HG03103 (cell line): ENCODE measurements at regions not wholly inside any gene's neighbourhood (a gene's known extent, or its start where the extent isn't known, plus 50 kb on each side); places are given as distances from the start of the nearest gene placed in this dataset.
"Not testable (repeated sequence)": the region's sequence is repeated elsewhere in the genome, so short reads cannot be mapped to it uniquely, and the experiment has no call there.

Source experiments
- ATAC-seq: cut with Tn5 transposase; IDR thresholded peaks from one replicate; pipeline ENCODE4 v1.9.1; 2021; ENCODE audit warnings: low read depth; ENCODE audit not compliant: unreplicated experiment

DNA sequence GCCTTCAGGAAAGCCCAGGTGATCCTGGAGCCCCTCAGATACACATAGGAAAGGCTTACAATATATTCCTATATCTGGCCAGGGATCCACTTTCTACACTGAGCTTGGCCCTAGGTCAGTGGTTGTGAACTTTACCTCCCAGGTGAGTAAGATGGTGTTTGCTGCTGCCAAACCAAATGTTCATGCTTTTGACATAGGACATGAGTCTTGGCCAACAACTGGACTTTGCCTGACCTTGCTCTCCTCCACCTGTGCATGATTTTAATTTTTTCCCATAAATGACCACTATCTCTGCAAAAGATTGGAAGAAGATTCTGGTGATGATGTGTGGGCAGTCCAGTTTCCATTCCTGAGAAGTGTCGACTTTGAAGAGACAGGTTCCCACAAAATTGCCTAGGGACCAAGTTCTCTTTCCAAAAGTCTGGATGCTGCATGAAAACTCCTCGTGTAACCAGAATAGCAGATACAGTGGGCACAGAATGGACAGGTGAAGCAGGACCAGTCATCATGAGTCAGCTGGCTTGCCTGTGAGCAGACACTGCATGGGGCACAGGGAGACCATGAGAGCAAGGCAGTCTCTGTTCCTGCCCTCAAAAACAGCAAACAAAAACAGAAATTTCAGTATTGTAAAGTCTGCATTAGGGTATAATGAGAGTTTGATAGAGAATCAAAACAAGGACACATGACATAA, 226.4 kb upstream of the MON1B start:
- no peak for ATAC-seq

DNA sequence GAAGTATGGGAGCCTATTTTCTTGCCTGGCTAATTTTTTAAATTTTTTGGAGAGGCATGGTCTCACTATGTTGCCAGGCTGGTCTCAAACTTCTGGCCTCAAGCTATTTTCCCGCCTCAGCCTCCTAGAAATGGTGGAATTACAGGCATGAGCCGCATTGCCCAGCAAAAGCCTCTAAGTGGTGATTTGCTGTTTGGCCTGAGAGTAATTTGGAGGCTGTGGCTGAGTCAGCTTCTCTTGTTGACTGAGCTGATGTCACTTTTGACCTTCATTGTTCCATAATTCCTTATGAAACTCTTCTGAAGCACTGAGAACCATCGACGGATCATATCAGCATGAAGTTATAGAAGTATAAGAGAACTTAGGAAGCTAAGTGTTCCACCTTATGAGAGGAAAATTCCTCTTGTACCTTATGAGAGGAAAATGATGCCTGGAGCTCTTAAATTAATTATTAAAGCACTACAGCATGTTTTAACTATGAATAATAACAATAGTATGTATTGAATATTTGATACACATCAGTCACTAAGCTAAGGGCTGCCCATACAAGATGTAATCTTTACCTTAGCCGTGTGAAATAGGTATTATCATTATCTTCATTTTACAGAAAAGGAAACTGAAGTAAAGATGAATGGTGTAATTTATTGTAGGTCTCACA, 220.8 kb upstream of the MON1B start:
- no peak for ATAC-seq

DNA sequence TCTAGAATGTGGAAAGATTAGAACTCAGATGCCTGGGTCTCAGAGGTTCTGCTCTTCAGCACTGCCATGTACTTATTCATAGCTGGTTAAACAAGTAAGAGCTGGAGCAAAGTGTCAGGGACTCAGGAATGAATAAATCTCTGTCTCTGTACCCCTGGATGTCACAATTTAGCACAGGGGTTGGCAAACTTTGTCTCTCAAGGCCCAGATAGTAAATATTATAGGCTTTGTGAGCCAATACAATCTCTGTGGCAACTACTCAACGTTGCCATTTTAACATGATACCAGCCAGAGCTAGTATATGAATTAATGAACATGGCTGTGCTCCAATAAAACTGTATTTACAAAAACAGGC, 220.3 kb upstream of the MON1B start:
- ATAC-seq = no peak

- peak; percentile 99 for ATAC-seq
Observed at GRCh38 chr16:76976101-76976500, 214.9 kb upstream of the MON1B start.

- no peak for ATAC-seq
Observed at GRCh38 chr16:76976756-76977155, 214.2 kb upstream of the MON1B start.

DNA sequence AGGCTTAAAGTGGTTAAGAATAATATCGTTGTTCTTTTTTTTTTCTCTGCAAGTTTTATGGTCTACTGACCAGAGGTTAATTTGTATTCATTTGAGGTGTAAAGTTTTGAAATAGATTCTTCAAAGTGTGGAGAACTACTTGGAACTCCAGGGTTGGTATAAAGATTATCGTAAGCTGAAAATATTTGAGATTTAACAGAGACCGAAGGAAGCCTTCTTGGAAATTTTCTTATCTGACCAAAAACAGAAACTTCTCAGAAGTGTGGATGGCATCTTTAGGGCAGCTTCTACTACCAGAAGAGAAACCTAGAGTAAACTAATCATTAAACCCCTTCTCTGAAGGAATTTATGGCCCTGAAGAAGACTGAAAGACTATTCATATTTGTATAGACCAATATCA, 206.8 kb upstream of the MON1B start:
- no peak for ATAC-seq

- ATAC-seq = no peak
Observed at GRCh38 chr16:76985392-76986045, 205.5 kb upstream of the MON1B start.

GRCh38 chr16:76988526-76988925, 202.5 kb upstream of the MON1B start:
- ATAC-seq = no peak

DNA sequence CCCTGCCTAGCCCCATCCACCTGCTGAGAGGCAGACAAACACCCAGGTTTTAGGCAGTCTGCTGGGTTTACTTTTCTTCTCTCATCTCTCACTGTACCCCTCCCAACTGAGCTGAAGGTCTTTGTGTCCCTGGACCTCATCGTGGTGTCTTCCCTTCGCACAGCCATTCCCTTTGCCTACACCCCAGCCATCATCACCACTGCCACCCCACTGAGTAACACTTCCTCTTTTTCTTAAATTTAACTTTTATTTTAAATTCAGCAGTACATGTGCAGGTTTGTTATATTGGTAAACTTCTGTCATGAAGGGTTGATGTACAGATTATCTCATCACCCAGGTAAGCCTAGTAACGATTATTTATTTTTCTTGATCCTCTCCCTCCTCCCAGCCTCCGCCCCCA, 188.3 kb upstream of the MON1B start:
- ATAC-seq = no peak

DNA sequence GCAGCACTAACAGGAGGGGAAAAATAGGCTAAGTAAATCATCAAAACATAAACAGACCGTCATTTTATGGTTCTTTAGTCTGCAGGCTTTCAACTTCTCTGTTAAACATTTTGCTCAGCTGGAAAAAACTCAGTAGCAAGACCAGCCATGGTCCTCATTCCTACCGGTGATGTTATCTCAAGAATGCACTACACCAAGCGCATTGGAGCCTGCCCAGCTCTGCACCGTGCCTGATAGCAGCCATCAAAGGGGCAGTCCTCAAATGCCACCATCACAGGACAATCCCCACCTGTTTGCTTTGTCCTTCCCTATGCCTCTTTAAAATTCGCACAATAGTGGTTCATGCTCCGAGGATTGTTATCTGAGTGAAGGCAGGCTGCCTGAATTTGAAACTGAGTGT, 181.5 kb upstream of the MON1B start:
- no peak for ATAC-seq

GRCh38 chr16:77014441-77014840, 176.5 kb upstream of the MON1B start:
- no peak for ATAC-seq

GRCh38 chr16:77030600-77030999, 160.4 kb upstream of the MON1B start:
- no peak for ATAC-seq

- no peak for ATAC-seq
Observed at GRCh38 chr16:77033516-77033915, 157.5 kb upstream of the MON1B start.

DNA sequence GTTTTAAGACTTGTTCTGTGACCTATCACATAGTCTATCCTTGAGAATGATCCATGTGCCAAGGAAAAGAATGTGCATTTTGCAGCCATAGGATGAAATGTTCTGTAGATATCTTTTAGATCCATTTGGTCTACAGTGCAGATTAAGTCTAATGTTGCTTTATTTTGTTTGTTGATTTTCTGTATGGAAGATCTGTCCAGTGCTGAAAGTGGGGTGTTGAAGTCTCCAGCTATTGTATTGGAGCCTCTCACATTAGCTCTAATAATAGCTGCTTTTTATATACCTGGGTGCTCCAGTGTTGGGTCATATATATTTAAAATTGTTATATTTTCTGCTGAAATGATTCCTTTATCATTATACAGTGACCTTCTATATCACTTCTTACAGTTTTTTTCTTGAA, 155.6 kb upstream of the MON1B start:
- no peak for ATAC-seq

- no peak for ATAC-seq
Observed at GRCh38 chr16:77037696-77038347, 153.2 kb upstream of the MON1B start.

GRCh38 chr16:77041468-77041867, 149.5 kb upstream of the MON1B start:
- no peak for ATAC-seq

DNA sequence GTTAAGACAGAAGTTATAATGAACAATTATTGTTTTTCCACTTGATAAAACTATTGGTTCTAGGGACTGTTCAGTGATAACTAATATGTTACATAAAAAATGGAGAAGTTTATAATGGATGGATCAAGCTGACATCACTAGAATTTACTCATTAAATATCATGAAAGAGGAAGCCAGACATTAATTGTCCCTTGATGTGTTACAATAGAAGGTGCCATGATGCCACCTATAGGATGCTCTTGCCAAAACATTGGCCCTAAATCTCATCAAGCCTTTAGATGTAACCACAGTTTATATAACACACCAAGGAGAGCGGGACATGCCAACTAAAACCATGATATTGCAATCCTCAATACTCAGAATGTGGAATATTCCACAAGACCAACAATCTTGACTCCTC, 147.9 kb upstream of the MON1B start:
- no peak for ATAC-seq

DNA sequence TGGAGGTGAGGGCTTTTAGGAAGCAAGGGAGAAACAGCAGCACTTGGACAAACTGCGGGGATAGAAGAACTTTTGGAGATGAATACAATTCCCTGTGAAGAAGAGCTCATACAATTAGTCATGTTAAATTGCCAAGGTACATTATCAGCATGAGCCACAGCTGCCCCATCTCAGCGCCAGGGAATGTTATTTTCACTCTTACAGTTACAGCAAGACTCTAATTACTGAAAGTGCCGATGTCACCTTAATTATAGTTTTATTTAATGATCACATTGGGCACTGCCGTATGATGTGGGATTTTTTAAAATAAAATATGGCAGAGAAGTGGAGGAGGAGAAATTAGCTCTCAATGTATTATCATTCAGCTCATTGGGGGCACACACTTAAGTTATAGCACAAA, 144.8 kb upstream of the MON1B start:
- ATAC-seq = no peak

- no peak for ATAC-seq
Observed at GRCh38 chr16:77048085-77048484, 142.9 kb upstream of the MON1B start.

GRCh38 chr16:77049577-77049976, 141.4 kb upstream of the MON1B start:
- no peak for ATAC-seq

- ATAC-seq = not testable (repeated sequence)
Observed at GRCh38 chr16:77056597-77056996, 134.4 kb upstream of the MON1B start.
